Heart left ventricle (tissue), 16 donors: ENCODE measurements at regions not wholly inside any gene's neighbourhood (a gene's known extent, or its start where the extent isn't known, plus 50 kb on each side); places are given as distances from the start of the nearest gene placed in this dataset.

Experiments used
- ATAC-seq, 4 donors: fragments of 200-7000 bp; cut with Tn5 transposase; one replicate each; pipeline ENCODE4 v1.9.1; 2020 to 2022; ENCODE audit warnings: moderate library complexity in 4 of 4, mild to moderate bottlenecking in 3 of 4, moderate number of reproducible peaks in 1 of 4
- DNase-seq, 5 donors: peaks; one replicate each; pipeline ENCODE4 v3.0.0-alpha.2; 2020
- H3K27ac ChIP-seq, 12 donors: fragments of 200-600 bp; sonication (generic) in 4 of 12; one replicate each; pipeline versions ENCODE4 v1.5.0 to v1.8.0; 2016 to 2022; ENCODE audit warnings: mild to moderate bottlenecking in 2 of 12
- H3K27me3 ChIP-seq, 9 donors: fragments of 200-600 bp; sonication (generic) in 2 of 9; one replicate each; pipeline versions ENCODE4 v1.5.1 to v1.8.0; 2016 to 2022; ENCODE audit warnings: mild to moderate bottlenecking in 3 of 9
- H3K36me3 ChIP-seq, 9 donors: fragments of 200-600 bp; sonication (generic) in 2 of 9; one replicate each; pipeline versions ENCODE4 v1.5.0 to v1.8.0; 2018 to 2022; ENCODE audit warnings: mild to moderate bottlenecking in 2 of 9
- H3K4me1 ChIP-seq, 12 donors: fragments of 200-600 bp; sonication (generic) in 4 of 12; one replicate each; pipeline versions ENCODE4 v1.5.0 to v1.8.0; 2016 to 2022; ENCODE audit warnings: mild to moderate bottlenecking in 3 of 12
- H3K4me3 ChIP-seq, 12 donors: fragments of 200-600 bp; sonication (generic) in 4 of 12; one replicate each; pipeline versions ENCODE4 v1.5.0 to v1.8.0; 2017 to 2022; ENCODE audit warnings: mild to moderate bottlenecking in 9 of 12, moderate library complexity in 4 of 12
- H3K9me3 ChIP-seq, 12 donors: fragments of 200-600 bp; sonication (generic) in 4 of 12; one replicate each; pipeline versions ENCODE4 v1.5.0 to v1.8.0; 2016 to 2022; ENCODE audit warnings: mild to moderate bottlenecking in 1 of 12
- CTCF ChIP-seq, 12 donors: fragments of 200-600 bp; sonication (generic) in 4 of 12; IDR thresholded peaks; one replicate each; pipeline versions ENCODE4 v1.5.0 to v1.8.0; 2018 to 2022; ENCODE audit warnings: antibody characterized with exemption in 12 of 12, mild to moderate bottlenecking in 5 of 12
- POLR2A ChIP-seq, 2 donors: fragments of 450-650 bp; IDR thresholded peaks; one replicate each; pipeline ENCODE4 v1.6.1; 2017; ENCODE audit warnings: antibody characterized with exemption in 2 of 2, mild to moderate bottlenecking in 2 of 2, moderate library complexity in 2 of 2
- WGBS, 4 donors: extraction: QIAGEN DNeasy Blood & Tissue Kit in 2 of 4; methylation state at CpG; one replicate each; pipeline versions ENCODE4 v1.1.5 to v1.1.7; 2013 to 2018; 5-methylcytosine and 5-hydroxymethylcytosine counted together
- intact Hi-C, 10 donors: fragments of 100-400 bp; cut with DNase I; formaldehyde crosslinking; loops; one replicate each; pipeline versions ENCODE4 v1.11.1 to v1.14.2; 2022
- donor health status: ischemic (EF 13 %, LVEDD 7.1; RV severe dilation, severe dysfunction).
- donor health status: healthy with polysubstance abuse.
- donor health status: DM: no; HTN: yes; CAD: no.
- donor health status: DM: no; HTN: no; CAD: no.
- donor health status: ischemic (EF 25% LVEDD 6.9; RV normal size, moderate dysfunction).
- donor health status: ischemic (EF 25% LVEDD 5.7; RV mildly dilated, moderate dysfunction).
- donor health status: healthy.
- donor health status: DM: yes; HTN: yes; CAD: no.
- donor health status: ischemic (EF 35%, LVEDD 5.7; RV mildly dilated, moderate dysfunction).
- donor health status: nonischemic (EF 11% LVEDD 7.7; RV severe dilation, severe dysfunction).
- donor health status: DM: yes; HTN: yes; CAD: no.
- donor health status: PGD.
- donor health status: ischemic (EF 29% LVEDD 5.4; RV normal size, mild dysfunction).
- donor health status: nonischemic (EF 23%, LVEDD 6.1; RV moderate dilation, normal function).

GRCh38 chr20:60144974-60145527 is 186.8 kb downstream of the CDH26 start:
- intact Hi-C loops = no loop called here
- Histone ChIP-seq H3K27me3 (no peaks in the 10 kb centered on the region), H3K4me3 (no peak overlapping the region), H3K36me3 (no peaks in the 10 kb centered on the region), H3K4me1 (peaks cover 0 to 26% (median 10%) of the 10 kb centered on the region in 12 donors), H3K9me3 (no peaks in the 10 kb centered on the region), H3K27ac (no peak overlapping the region)
- no peak for DNase-seq
- no peak for ATAC-seq
- WGBS, 4 donors = 49 to 69% (median 61%) methylated on average over 5 of the region's 5 CpGs
- TF ChIP-seq CTCF (IDR thresholded peaks at IDR 0.05) (no peak), POLR2A (IDR thresholded peaks at IDR 0.05) (no peak)

GRCh38 chr20:60147004-60147403 is 188.8 kb downstream of the CDH26 start:
- TF ChIP-seq POLR2A (IDR thresholded peaks at IDR 0.05) (no peak), CTCF (IDR thresholded peaks at IDR 0.05) (no peak)
- intact Hi-C loops = no loop called here
- H3K9me3 ChIP-seq = no peaks in the 10 kb centered on the region
- ATAC-seq = peak in 1 of 4 donors; percentile 30
- peaks cover 0 to 19% (median 4%) of the 10 kb centered on the region in 12 donors for H3K4me1 ChIP-seq
- no peaks in the 10 kb centered on the region for H3K36me3 ChIP-seq
- H3K4me3 ChIP-seq = no peak overlapping the region
- DNase-seq = no peak
- H3K27me3 ChIP-seq = no peaks in the 10 kb centered on the region
- WGBS, 4 donors = 43 to 56% (median 49%) methylated on average over 2 of the region's 2 CpGs
- H3K27ac ChIP-seq = no peak overlapping the region

- H3K27me3 ChIP-seq = no peaks in the 10 kb centered on the region
- no peak overlapping the region for H3K4me3 ChIP-seq
- DNase-seq (no peak), ATAC-seq (no peak)
- TF ChIP-seq CTCF (IDR thresholded peaks at IDR 0.05) = no peak
- TF ChIP-seq POLR2A (IDR thresholded peaks at IDR 0.05) = no peak
- no peaks in the 10 kb centered on the region for H3K9me3 ChIP-seq
- intact Hi-C loops = no loop called here
- H3K27ac ChIP-seq = no peak overlapping the region
- no peaks in the 10 kb centered on the region for H3K36me3 ChIP-seq
- peaks cover 0 to 19% (median 2%) of the 10 kb centered on the region in 12 donors for H3K4me1 ChIP-seq
These were observed 190.7 kb downstream of the CDH26 start for GRCh38 chr20:60148885-60149284.

GRCh38 chr20:60152792-60153191 is 194.6 kb downstream of the CDH26 start:
- H3K27me3 ChIP-seq = no peaks in the 10 kb centered on the region
- 67 to 90% (median 87%) methylated on average over 3 of the region's 3 CpGs for WGBS, 4 donors
- H3K36me3 ChIP-seq = no peaks in the 10 kb centered on the region
- DNase-seq = no peak
- no peak for TF ChIP-seq POLR2A (IDR thresholded peaks at IDR 0.05)
- TF ChIP-seq CTCF (IDR thresholded peaks at IDR 0.05) = no peak
- no peak overlapping the region for H3K4me3 ChIP-seq
- no peaks in the 10 kb centered on the region for H3K4me1 ChIP-seq
- intact Hi-C loops = no loop called here
- ATAC-seq = no peak
- H3K9me3 ChIP-seq = peaks cover 0 to 3% (median 0%) of the 10 kb centered on the region in 12 donors
- H3K27ac ChIP-seq = no peak overlapping the region
